ENCODE measurements at regions not wholly inside any gene's neighbourhood (a gene's known extent, or its start where the extent isn't known, plus 50 kb on each side); places are given as distances from the start of the nearest gene placed in this dataset.

DNA sequence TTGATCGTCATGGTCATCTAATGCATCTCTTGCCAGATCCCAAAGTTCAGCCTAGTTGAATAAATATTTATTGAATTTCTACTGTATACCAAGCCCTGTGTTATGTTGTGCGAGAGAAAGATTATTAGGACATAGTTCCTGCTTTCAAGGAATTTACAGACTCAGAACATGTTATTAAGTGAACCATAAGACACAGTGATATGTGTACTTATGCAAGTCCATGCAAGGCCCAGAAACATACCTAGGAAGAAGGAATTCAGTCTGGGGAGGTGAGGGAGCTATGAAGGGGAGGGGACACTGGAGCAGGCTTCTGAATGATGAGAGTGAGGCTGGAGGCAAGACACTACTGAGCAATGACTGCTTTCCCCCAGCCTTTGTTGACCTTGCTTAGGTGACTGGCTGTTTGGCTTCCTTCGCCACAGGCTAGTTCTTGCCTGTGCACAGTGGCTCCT lies 81.4 kb downstream of the ACAA2 start:
- H3K4me3 ChIP-seq (replicated peaks; ENCODE audit: low read depth, low read length): no peak overlapping the region
- DNase-seq (ENCODE audit: low read depth): no peak
- TF ChIP-seq, protein P1, sequence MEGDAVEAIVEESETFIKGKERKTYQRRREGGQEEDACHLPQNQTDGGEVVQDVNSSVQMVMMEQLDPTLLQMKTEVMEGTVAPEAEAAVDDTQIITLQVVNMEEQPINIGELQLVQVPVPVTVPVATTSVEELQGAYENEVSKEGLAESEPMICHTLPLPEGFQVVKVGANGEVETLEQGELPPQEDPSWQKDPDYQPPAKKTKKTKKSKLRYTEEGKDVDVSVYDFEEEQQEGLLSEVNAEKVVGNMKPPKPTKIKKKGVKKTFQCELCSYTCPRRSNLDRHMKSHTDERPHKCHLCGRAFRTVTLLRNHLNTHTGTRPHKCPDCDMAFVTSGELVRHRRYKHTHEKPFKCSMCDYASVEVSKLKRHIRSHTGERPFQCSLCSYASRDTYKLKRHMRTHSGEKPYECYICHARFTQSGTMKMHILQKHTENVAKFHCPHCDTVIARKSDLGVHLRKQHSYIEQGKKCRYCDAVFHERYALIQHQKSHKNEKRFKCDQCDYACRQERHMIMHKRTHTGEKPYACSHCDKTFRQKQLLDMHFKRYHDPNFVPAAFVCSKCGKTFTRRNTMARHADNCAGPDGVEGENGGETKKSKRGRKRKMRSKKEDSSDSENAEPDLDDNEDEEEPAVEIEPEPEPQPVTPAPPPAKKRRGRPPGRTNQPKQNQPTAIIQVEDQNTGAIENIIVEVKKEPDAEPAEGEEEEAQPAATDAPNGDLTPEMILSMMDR (IDR thresholded peaks at IDR 0.05; ENCODE audit: low read length, missing control alignments): no peak

DNA sequence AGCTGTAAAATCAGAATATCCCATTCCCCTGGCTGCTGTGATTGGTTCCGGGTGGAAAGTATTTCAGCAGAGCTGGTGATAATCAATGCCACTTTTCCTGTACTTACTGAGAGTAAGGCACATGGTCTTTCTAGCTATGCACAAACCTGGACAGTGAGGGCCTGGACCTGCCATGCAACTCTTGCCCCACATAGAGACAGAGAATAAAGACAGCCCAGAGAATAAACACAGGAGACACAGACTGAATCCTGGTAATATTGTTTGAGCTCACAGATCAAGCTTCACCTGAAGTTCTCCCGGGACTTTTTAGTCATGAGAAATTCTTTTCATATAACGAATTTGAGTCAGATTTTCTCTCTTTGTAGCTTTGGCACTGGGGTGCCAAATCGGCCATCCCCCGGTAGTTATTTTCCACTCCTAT lies 81.9 kb downstream of the ACAA2 start:
- TF ChIP-seq, protein P1 (IDR thresholded peaks at IDR 0.05; ENCODE audit: low read length, missing control alignments): no peak
- no peak overlapping the region for H3K4me3 ChIP-seq (replicated peaks; ENCODE audit: low read depth, low read length)
- no peak for DNase-seq (ENCODE audit: low read depth)

GRCh38 chr18:49730951-49731391 lies 82.4 kb downstream of the ACAA2 start:
- no peak for DNase-seq (ENCODE audit: low read depth)
- H3K4me3 ChIP-seq (replicated peaks; ENCODE audit: low read depth, low read length): no peak overlapping the region
- TF ChIP-seq, protein P1 (IDR thresholded peaks at IDR 0.05; ENCODE audit: low read length, missing control alignments): no peak

- TF ChIP-seq, protein P1 (IDR thresholded peaks at IDR 0.05; ENCODE audit: low read length, missing control alignments): peak; percentile 79
- peak; percentile 72 for DNase-seq (ENCODE audit: low read depth)
- no peak overlapping the region for H3K4me3 ChIP-seq (replicated peaks; ENCODE audit: low read depth, low read length)
Measured at GRCh38 chr18:49728542-49728941, 84.8 kb downstream of the ACAA2 start.

DNA sequence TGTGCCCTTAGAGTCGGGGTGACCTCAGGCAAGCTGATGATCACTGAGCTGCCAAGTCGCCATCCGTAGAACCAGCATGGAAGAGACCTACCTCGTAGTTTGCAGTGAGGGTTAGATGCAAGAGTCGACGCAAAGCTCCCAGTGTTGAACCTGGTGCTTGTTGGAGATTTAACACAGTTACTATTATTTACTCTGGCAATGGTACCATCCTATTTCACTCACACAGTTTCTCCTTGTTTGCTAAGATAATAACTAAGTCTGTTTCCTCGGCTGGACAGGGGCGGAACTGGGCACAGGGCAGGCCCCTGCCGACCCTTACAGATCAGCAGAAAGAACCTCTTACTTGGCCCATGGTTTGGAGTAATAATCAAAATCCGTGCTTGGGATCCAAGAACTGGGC lies 85.5 kb downstream of the ACAA2 start:
- TF ChIP-seq, protein P1 (IDR thresholded peaks at IDR 0.05; ENCODE audit: low read length, missing control alignments): no peak
- no peak overlapping the region for H3K4me3 ChIP-seq (replicated peaks; ENCODE audit: low read depth, low read length)
- DNase-seq (ENCODE audit: low read depth): no peak

DNA sequence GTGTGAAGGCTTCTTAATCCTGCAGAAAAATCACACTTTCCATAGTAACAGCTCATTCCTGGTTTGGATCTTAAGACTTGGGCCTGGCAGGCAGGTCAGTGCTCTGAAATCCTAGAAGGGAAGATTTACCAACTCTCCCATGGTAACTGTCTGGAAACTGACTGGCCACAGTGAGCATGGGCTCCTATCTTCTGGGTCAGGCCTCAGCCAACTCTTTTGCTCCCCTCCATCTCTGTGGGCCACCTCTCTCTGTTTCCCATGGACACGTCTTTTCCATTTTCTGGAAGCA lies 86.7 kb downstream of the ACAA2 start:
- DNase-seq (ENCODE audit: low read depth): no peak
- H3K4me3 ChIP-seq (replicated peaks; ENCODE audit: low read depth, low read length): no peak overlapping the region
- TF ChIP-seq, protein P1 (IDR thresholded peaks at IDR 0.05; ENCODE audit: low read length, missing control alignments): no peak

DNA sequence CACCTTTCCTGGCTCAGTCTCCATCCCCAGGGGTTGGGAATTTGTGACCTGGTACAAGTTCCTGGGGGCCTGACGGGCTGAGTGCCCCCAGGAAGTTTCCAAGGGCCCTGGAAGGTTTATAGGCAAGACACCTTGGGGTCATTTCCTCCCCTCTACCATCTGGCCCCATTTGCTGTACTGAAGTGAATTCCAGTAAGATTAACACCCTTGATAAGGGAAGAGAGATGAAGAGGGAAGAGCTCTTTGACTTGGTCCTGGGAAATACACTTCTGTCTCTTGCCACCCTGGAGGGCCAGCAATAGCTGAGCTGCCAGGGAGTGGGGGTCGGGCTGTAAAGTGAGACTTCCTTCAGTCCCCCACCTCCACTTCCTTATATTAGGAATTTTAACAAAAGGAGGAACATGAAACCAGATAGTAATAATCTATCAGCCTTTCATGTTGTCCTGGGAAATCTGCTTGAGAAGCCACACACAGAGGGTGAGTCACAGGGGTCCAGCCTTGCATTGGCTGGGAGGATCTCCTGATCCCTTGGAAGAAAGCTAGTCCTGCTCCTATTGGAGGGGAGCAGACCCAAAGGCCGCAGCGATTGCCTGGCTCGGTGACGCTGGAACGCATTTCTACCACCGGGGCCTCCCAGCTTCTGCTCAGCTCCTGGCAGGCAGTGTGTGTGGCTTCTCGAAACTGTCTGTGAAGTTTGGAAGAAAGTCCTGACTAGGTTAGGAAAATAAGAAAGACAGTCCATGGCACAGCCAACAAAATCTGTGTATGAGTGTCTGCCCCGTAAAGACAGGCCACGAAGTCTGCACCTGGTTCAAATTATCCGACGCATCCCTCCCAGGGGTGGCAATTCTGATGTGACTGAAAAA lies 87.3 kb downstream of the ACAA2 start:
- no peak overlapping the region for H3K4me3 ChIP-seq (replicated peaks; ENCODE audit: low read depth, low read length)
- peak; percentile 100 for DNase-seq (ENCODE audit: low read depth)
- TF ChIP-seq, protein P1 (IDR thresholded peaks at IDR 0.05; ENCODE audit: low read length, missing control alignments): peak; percentile 24
